HG03196 (cell line): ENCODE measurements at regions not wholly inside any gene's neighbourhood (a gene's known extent, or its start where the extent isn't known, plus 50 kb on each side); places are given as distances from the start of the nearest gene placed in this dataset.
"Not testable (repeated sequence)": the region's sequence is repeated elsewhere in the genome, so short reads cannot be mapped to it uniquely, and the experiment has no call there.

Experiments used
- ATAC-seq: cut with Tn5 transposase; IDR thresholded peaks from one replicate; pipeline ENCODE4 v1.9.1; 2021; ENCODE audit not compliant: unreplicated experiment

- ATAC-seq: no peak
Measured at GRCh38 chr18:67805261-67805660, 288.7 kb upstream of the DSEL start.

- ATAC-seq: no peak
Measured at GRCh38 chr18:67794521-67794920, 278.0 kb upstream of the DSEL start.

GRCh38 chr18:67790527-67790926 lies 274.0 kb upstream of the DSEL start:
- ATAC-seq: no peak

GRCh38 chr18:67789165-67789545 lies 272.6 kb upstream of the DSEL start:
- no peak for ATAC-seq

- no peak for ATAC-seq
Measured at GRCh38 chr18:67788310-67789164, 272.0 kb upstream of the DSEL start.

- no peak for ATAC-seq
Measured at GRCh38 chr18:67783196-67783946, 266.9 kb upstream of the DSEL start.

- ATAC-seq: no peak
Measured at GRCh38 chr18:67778016-67778415, 261.5 kb upstream of the DSEL start.

- ATAC-seq: no peak
Measured at GRCh38 chr18:67776929-67777328, 260.4 kb upstream of the DSEL start.

- ATAC-seq: no peak
Measured at GRCh38 chr18:67771271-67771670, 254.8 kb upstream of the DSEL start.

- ATAC-seq: no peak
Measured at GRCh38 chr18:67770520-67770919, 254.0 kb upstream of the DSEL start.

- peak; percentile 74 for ATAC-seq
Measured at GRCh38 chr18:67766930-67767329, 250.4 kb upstream of the DSEL start.

GRCh38 chr18:67752211-67752610 lies 235.7 kb upstream of the DSEL start:
- ATAC-seq: not testable (repeated sequence)

GRCh38 chr18:67742954-67743353 lies 226.4 kb upstream of the DSEL start:
- no peak for ATAC-seq

- ATAC-seq: no peak
Measured at GRCh38 chr18:67742525-67742924, 226.0 kb upstream of the DSEL start.

GRCh38 chr18:67735506-67735905 lies 219.0 kb upstream of the DSEL start:
- ATAC-seq: no peak

GRCh38 chr18:67733088-67733487 lies 216.6 kb upstream of the DSEL start:
- ATAC-seq: no peak

- no peak for ATAC-seq
Measured at GRCh38 chr18:67731851-67732250, 215.3 kb upstream of the DSEL start.

GRCh38 chr18:67730886-67731285 lies 214.4 kb upstream of the DSEL start:
- no peak for ATAC-seq

GRCh38 chr18:67728364-67728763 lies 211.8 kb upstream of the DSEL start:
- no peak for ATAC-seq

- no peak for ATAC-seq
Measured at GRCh38 chr18:67726882-67727281, 210.4 kb upstream of the DSEL start.

- no peak for ATAC-seq
Measured at GRCh38 chr18:67717800-67718199, 201.3 kb upstream of the DSEL start.

GRCh38 chr18:67715567-67715966 lies 199.0 kb upstream of the DSEL start:
- no peak for ATAC-seq
